ENCODE measurements at regions not wholly inside any gene's neighbourhood (a gene's known extent, or its start where the extent isn't known, plus 50 kb on each side); places are given as distances from the start of the nearest gene placed in this dataset.

DNA sequence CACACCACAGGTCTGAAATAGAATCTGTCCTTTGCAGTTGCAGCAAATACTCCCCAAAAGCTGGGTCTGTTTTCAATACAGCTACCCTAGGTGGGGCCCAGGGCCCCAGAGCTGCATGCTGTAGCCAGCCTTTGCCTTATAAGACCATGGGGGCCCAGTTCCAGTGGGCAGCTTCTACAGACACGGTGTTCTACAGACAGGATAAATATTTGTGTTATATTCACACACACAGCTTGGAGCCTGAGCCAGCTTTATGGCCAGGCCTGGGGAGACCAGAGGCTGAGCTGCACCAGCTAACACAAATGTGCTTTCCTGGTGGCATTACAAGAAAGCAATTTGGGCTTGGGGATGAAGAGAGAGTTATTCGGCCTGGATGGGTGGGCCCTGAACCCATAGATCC is 151.8 kb upstream of the NCAM1 start:
- H3K36me3 ChIP-seq (replicated peaks in 1 of 2; ENCODE audit: control insufficient read depth in 1 of 2, insufficient read depth in 2 of 2, low read length in 2 of 2) = no peaks in the 10 kb centered on the region
- Mint-ChIP-seq H3K36me3 (no peaks in the 10 kb centered on the region), H3K27ac (no peak overlapping the region), H3K27me3 (ENCODE audit: low read depth in 3 of 3) (peaks cover 0 to 7% (median 2%) of the 10 kb centered on the region in 3 donors), H3K4me3 (no peak overlapping the region), H3K4me1 (no peaks in the 10 kb centered on the region), H3K9me3 (peaks cover 0 to 18% (median 10%) of the 10 kb centered on the region in 7 donors)
- no peaks in the 10 kb centered on the region for H3K27me3 ChIP-seq (ENCODE audit: control insufficient read depth in 2 of 2, insufficient read depth in 2 of 2, low read length in 2 of 2)
- no peaks in the 10 kb centered on the region for H3K79me2 ChIP-seq (ENCODE audit: insufficient read depth, low read length)
- H3K9me3 ChIP-seq (replicated peaks in 1 of 2; ENCODE audit: control insufficient read depth in 1 of 2, insufficient read depth in 1 of 2, low read length in 2 of 2) = peaks cover 0 to 6% of the 10 kb centered on the region in 2 donors
- intact Hi-C loops (cut with micrococcal nuclease) = no loop called here
- 80% methylated on average over 1 of the region's 2 CpGs for WGBS (ENCODE audit: insufficient coverage)
- TF ChIP-seq, protein P1, sequence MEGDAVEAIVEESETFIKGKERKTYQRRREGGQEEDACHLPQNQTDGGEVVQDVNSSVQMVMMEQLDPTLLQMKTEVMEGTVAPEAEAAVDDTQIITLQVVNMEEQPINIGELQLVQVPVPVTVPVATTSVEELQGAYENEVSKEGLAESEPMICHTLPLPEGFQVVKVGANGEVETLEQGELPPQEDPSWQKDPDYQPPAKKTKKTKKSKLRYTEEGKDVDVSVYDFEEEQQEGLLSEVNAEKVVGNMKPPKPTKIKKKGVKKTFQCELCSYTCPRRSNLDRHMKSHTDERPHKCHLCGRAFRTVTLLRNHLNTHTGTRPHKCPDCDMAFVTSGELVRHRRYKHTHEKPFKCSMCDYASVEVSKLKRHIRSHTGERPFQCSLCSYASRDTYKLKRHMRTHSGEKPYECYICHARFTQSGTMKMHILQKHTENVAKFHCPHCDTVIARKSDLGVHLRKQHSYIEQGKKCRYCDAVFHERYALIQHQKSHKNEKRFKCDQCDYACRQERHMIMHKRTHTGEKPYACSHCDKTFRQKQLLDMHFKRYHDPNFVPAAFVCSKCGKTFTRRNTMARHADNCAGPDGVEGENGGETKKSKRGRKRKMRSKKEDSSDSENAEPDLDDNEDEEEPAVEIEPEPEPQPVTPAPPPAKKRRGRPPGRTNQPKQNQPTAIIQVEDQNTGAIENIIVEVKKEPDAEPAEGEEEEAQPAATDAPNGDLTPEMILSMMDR (IDR thresholded peaks at IDR 0.05) = no peak
- no peak overlapping the region for H3K4me3 ChIP-seq (replicated peaks in 1 of 3; ENCODE audit: low read depth in 2 of 3, low read length in 3 of 3)
- no peaks in the 10 kb centered on the region for H3K4me1 ChIP-seq (ENCODE audit: control insufficient read depth in 1 of 2, insufficient read depth in 2 of 2, low read length in 2 of 2)
- H3K4me2 ChIP-seq (replicated peaks; ENCODE audit: extremely low read depth, low read length, poor library complexity, severe bottlenecking) = no peak overlapping the region
- H2AFZ ChIP-seq (ENCODE audit: insufficient read depth, low read depth, low read length, poor library complexity, severe bottlenecking) = no peak overlapping the region
- DNase-seq = no peak
- H3K9ac ChIP-seq (ENCODE audit: insufficient read depth, low read length, poor library complexity, severe bottlenecking) = no peak overlapping the region
- H4K20me1 ChIP-seq (ENCODE audit: insufficient read depth, low read length) = no peaks in the 10 kb centered on the region
- H3K27ac ChIP-seq (ENCODE audit: low read depth in 1 of 2, low read length in 2 of 2) = no peak overlapping the region

- Histone ChIP-seq H3K4me3 (replicated peaks in 1 of 3; ENCODE audit: low read depth in 2 of 3, low read length in 3 of 3) (no peak overlapping the region), H3K4me1 (ENCODE audit: control insufficient read depth in 1 of 2, insufficient read depth in 2 of 2, low read length in 2 of 2) (no peaks in the 10 kb centered on the region), H3K9me3 (replicated peaks in 1 of 2; ENCODE audit: control insufficient read depth in 1 of 2, insufficient read depth in 1 of 2, low read length in 2 of 2) (peaks cover 0 to 6% of the 10 kb centered on the region in 2 donors), H3K4me2 (replicated peaks; ENCODE audit: extremely low read depth, low read length, poor library complexity, severe bottlenecking) (no peak overlapping the region), H3K36me3 (replicated peaks in 1 of 2; ENCODE audit: control insufficient read depth in 1 of 2, insufficient read depth in 2 of 2, low read length in 2 of 2) (no peaks in the 10 kb centered on the region), H3K27ac (ENCODE audit: low read depth in 1 of 2, low read length in 2 of 2) (no peak overlapping the region), H3K27me3 (ENCODE audit: control insufficient read depth in 2 of 2, insufficient read depth in 2 of 2, low read length in 2 of 2) (no peaks in the 10 kb centered on the region), H2AFZ (ENCODE audit: insufficient read depth, low read depth, low read length, poor library complexity, severe bottlenecking) (no peak overlapping the region), H3K79me2 (ENCODE audit: insufficient read depth, low read length) (no peaks in the 10 kb centered on the region), H3K9ac (ENCODE audit: insufficient read depth, low read length, poor library complexity, severe bottlenecking) (no peak overlapping the region), H4K20me1 (ENCODE audit: insufficient read depth, low read length) (no peaks in the 10 kb centered on the region)
- Mint-ChIP-seq H3K4me1 (no peaks in the 10 kb centered on the region), H3K36me3 (no peaks in the 10 kb centered on the region), H3K27ac (no peak overlapping the region), H3K4me3 (no peak overlapping the region), H3K9me3 (peaks cover 0 to 18% (median 10%) of the 10 kb centered on the region in 7 donors), H3K27me3 (ENCODE audit: low read depth in 3 of 3) (peaks cover 0 to 5% (median 1%) of the 10 kb centered on the region in 3 donors)
- no CpG with 5 or more reads among the region's 2 CpGs for WGBS (ENCODE audit: insufficient coverage)
- no peak for DNase-seq
- TF ChIP-seq, protein P1 (IDR thresholded peaks at IDR 0.05) = no peak
- intact Hi-C loops (cut with micrococcal nuclease) = no loop called here
Observed at GRCh38 chr11:112810951-112811350, 150.3 kb upstream of the NCAM1 start.
